ELF-1 (cell line): ENCODE measurements at regions not wholly inside any gene's neighbourhood (a gene's known extent, or its start where the extent isn't known, plus 50 kb on each side); places are given as distances from the start of the nearest gene placed in this dataset.

ENCODE experiments used
- DNase-seq: peaks from one replicate; pipeline ENCODE4 v3.0.0-alpha.2; 2016; ENCODE audit warnings: low read depth, low spot score

- peak; percentile 53 for DNase-seq
These were observed 2340.7 kb downstream of the PCDH7 start for GRCh38 chr4:33060674-33061542.

GRCh38 chr4:33061727-33062126, 2341.6 kb downstream of the PCDH7 start:
- no peak for DNase-seq

DNA sequence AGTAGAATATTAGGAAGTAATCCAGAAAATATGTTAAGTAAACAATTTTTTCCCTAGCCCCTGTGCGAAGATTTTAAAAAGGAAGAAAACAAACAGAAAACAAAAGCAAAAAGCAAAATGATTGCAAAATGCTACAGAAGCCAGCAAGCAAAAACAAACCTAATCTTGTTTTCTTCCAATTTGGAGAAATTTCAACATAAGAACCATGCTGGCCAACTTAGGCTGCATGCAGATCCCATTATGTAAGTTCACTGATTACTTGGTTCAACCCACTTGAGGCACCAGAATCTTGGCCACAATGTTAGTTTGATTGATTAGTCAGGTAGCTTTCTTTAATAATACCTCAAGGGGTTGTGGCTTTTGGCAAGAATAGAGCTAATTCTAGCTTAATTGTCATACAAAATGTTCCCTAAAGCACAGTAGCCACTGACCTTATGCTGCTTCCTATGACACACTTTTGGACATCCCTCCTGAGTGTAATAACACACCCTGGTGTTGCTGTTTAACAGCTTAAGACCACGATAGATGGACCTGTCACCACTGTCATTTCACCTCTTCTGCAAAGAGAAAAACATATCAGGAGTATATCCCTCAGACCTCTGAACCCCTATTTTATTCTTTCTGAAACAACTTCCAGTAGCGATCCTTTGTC, 2342.1 kb downstream of the PCDH7 start:
- no peak for DNase-seq

DNA sequence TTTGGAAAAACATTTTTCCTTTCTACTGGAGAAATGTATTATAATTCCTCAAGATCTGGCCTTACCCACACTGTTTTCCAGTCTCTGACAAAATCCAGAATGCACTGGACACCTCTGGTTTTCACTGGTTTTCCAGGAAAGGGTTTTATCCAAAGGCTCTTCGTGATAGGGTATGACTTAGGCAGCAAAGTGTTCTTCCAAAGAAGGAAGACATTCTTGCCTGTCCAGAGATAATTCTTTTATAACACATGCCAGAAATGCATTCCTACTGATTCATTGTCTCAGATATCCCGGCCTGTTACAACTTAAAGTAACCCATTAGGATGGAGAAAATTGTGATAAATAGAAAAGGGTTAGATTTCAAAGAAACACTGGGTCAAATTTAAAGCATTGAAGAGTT, 2343.1 kb downstream of the PCDH7 start:
- DNase-seq: peak; percentile 5

DNA sequence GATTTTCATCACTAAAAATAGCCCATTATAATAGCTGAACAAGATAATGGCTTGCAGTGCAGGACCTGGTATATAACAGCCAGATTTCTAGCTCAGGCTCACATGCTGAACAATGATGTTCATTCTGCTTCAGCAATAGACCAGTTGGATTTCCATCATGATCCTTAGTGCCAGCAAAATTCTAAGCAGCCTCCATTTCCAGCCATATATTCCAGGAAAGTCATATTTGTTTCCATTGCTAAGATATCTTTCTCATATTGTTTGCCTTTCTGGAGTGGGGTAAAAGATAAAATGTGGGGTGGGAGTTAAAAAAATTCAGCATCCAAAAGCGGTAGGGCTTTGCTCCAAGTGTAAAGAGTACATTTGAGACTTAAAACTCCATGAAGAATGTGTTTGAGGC, 2344.1 kb downstream of the PCDH7 start:
- no peak for DNase-seq

GRCh38 chr4:33065749-33066148, 2345.6 kb downstream of the PCDH7 start:
- no peak for DNase-seq

DNA sequence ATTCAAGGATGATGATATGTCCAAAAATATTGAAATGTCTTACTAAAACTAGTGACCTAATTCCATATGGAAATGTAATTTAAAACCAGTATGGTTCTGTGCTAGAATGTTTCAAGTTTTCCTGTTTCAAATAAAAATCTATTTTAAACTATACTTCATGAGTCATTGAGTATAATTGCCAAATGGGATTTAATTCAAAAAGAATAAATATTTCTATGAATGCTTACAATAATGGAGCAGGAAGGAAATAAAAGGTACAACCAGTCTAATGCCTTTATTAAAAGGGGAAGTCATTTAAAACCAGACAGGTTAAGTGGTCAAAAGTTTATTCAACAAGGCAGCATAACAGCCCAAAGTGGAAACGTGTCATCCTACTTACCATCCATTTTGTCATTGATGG, 2347.1 kb downstream of the PCDH7 start:
- no peak for DNase-seq

- no peak for DNase-seq
These were observed 2348.4 kb downstream of the PCDH7 start for GRCh38 chr4:33068539-33068938.

DNA sequence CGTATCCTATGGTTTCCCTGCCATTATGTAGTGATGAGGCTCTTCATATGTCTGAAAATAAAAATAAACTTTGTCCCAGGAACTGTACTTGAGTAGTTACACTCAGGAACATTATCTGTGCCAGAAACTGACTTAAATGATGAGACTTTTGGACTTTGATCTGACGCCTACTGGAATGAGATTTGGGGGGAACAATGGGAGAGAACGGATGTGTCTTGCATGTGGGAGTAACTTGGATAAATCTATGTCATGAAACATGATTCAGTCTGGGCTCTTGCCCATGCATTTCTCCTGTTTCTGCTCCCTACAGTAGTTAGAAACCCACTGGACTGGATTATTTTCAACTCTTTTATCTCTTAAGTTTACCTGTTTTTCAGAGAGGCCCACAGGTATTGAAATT, 2351.4 kb downstream of the PCDH7 start:
- no peak for DNase-seq

GRCh38 chr4:33072298-33073089, 2352.3 kb downstream of the PCDH7 start:
- no peak for DNase-seq

- no peak for DNase-seq
These were observed 2353.6 kb downstream of the PCDH7 start for GRCh38 chr4:33073811-33074210.

GRCh38 chr4:33078145-33078544, 2358.0 kb downstream of the PCDH7 start:
- no peak for DNase-seq

GRCh38 chr4:33080275-33080674, 2360.1 kb downstream of the PCDH7 start:
- DNase-seq: no peak

DNA sequence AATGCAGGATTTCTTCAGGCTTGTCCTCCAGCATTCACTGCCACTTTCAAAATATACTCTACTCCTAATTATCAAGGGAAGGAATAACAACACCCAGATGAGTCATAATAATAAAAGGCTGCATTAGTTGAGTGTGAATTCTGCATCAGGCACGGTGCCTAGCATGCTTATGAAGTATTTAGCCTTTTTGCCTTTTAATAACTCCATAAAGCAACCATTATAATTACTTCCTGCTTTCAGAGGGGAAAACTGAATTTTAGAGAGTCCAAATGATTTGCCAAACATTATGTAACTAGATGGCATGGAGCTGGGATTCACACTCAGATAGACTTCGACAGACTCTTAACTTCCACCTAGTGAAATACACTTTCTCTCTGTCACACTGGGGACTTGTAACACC, 2365.5 kb downstream of the PCDH7 start:
- DNase-seq: no peak

GRCh38 chr4:33086331-33086925, 2366.3 kb downstream of the PCDH7 start:
- no peak for DNase-seq

GRCh38 chr4:33088713-33089112, 2368.5 kb downstream of the PCDH7 start:
- DNase-seq: no peak

GRCh38 chr4:33090910-33091309, 2370.7 kb downstream of the PCDH7 start:
- no peak for DNase-seq

GRCh38 chr4:33091961-33092360, 2371.8 kb downstream of the PCDH7 start:
- no peak for DNase-seq

- no peak for DNase-seq
These were observed 2384.1 kb downstream of the PCDH7 start for GRCh38 chr4:33104273-33104672.

DNA sequence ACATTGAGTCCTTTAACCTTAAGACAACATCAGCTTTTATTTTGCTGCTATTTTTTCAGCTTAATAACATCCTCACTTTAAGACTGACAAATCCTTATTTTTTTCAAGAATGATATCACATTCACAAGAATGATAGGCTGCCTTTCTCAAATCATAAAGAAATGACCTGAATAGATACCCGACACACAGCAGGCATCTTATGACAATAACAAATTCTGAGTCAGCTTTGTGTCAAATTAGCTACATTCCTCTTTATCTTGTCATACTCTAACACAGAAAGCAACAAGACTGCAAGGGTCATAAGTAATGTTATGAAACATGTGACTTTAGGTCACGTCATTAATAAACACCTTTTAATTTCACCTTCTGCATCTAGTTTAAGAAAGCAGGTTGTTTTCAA, 2387.6 kb downstream of the PCDH7 start:
- DNase-seq: no peak

- DNase-seq: no peak
These were observed 2390.9 kb downstream of the PCDH7 start for GRCh38 chr4:33111117-33111516.

- DNase-seq: no peak
These were observed 2396.7 kb downstream of the PCDH7 start for GRCh38 chr4:33116871-33117270.
